ENCODE measurements at regions not wholly inside any gene's neighbourhood (a gene's known extent, or its start where the extent isn't known, plus 50 kb on each side); places are given as distances from the start of the nearest gene placed in this dataset.

DNA sequence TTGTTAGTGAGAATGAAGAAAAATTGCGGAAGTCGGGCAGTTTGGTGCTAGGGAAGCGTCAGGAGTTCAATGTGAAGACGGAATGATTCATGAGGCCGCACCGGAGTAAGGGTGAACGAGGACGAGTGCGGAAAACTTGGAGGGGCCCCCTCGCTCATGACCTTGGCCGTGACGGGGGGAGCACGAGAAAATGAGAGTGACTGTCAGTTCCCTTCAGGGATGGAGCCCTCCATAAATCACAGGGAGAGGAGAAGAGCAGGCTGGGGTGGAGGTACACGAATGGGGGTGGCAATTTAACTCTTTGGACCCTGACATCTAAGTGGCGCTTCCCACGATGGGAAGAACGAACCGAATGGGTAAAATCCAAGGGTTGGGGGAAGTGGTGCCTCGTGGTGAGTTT lies 486.4 kb downstream of the TSHZ3 start:
- Histone ChIP-seq H3K9me2 (ENCODE audit: insufficient read depth, low read length) (no peaks in the 10 kb centered on the region), H2AFZ (ENCODE audit: low read depth, low read length) (no peak overlapping the region), H3K9ac (ENCODE audit: low read length) (no peak overlapping the region), H3K9me3 (ENCODE audit: low read length) (no peaks in the 10 kb centered on the region), H3K27me3 (ENCODE audit: insufficient read depth, low read depth, low read length) (no peaks in the 10 kb centered on the region), H3K4me3 (ENCODE audit: low read length) (no peak overlapping the region), H3K36me3 (ENCODE audit: insufficient read depth, low read length) (no peaks in the 10 kb centered on the region), H3K27ac (ENCODE audit: low read length) (no peak overlapping the region), H3K4me2 (ENCODE audit: low read length) (no peak overlapping the region), H3F3A (ENCODE audit: insufficient read depth, low read length, poor library complexity, severe bottlenecking) (no peaks in the 10 kb centered on the region), H3K79me2 (replicated peaks; ENCODE audit: insufficient read depth, low read length) (no peaks in the 10 kb centered on the region), H4K20me1 (ENCODE audit: insufficient read depth) (no peaks in the 10 kb centered on the region)
- TF ChIP-seq, protein P1, sequence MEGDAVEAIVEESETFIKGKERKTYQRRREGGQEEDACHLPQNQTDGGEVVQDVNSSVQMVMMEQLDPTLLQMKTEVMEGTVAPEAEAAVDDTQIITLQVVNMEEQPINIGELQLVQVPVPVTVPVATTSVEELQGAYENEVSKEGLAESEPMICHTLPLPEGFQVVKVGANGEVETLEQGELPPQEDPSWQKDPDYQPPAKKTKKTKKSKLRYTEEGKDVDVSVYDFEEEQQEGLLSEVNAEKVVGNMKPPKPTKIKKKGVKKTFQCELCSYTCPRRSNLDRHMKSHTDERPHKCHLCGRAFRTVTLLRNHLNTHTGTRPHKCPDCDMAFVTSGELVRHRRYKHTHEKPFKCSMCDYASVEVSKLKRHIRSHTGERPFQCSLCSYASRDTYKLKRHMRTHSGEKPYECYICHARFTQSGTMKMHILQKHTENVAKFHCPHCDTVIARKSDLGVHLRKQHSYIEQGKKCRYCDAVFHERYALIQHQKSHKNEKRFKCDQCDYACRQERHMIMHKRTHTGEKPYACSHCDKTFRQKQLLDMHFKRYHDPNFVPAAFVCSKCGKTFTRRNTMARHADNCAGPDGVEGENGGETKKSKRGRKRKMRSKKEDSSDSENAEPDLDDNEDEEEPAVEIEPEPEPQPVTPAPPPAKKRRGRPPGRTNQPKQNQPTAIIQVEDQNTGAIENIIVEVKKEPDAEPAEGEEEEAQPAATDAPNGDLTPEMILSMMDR (IDR thresholded peaks at IDR 0.05; ENCODE audit: poor library complexity, severe bottlenecking) = no peak
- no peak for TF ChIP-seq EP300 (conservative IDR thresholded peaks at IDR 0.05; ENCODE audit: poor library complexity, severe bottlenecking)
- no peak for TF ChIP-seq TAF1 (IDR thresholded peaks at IDR 0.05; ENCODE audit: low read depth)
- TF ChIP-seq, protein P2, sequence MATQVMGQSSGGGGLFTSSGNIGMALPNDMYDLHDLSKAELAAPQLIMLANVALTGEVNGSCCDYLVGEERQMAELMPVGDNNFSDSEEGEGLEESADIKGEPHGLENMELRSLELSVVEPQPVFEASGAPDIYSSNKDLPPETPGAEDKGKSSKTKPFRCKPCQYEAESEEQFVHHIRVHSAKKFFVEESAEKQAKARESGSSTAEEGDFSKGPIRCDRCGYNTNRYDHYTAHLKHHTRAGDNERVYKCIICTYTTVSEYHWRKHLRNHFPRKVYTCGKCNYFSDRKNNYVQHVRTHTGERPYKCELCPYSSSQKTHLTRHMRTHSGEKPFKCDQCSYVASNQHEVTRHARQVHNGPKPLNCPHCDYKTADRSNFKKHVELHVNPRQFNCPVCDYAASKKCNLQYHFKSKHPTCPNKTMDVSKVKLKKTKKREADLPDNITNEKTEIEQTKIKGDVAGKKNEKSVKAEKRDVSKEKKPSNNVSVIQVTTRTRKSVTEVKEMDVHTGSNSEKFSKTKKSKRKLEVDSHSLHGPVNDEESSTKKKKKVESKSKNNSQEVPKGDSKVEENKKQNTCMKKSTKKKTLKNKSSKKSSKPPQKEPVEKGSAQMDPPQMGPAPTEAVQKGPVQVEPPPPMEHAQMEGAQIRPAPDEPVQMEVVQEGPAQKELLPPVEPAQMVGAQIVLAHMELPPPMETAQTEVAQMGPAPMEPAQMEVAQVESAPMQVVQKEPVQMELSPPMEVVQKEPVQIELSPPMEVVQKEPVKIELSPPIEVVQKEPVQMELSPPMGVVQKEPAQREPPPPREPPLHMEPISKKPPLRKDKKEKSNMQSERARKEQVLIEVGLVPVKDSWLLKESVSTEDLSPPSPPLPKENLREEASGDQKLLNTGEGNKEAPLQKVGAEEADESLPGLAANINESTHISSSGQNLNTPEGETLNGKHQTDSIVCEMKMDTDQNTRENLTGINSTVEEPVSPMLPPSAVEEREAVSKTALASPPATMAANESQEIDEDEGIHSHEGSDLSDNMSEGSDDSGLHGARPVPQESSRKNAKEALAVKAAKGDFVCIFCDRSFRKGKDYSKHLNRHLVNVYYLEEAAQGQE (IDR thresholded peaks at IDR 0.05; ENCODE audit: borderline replicate concordance) = no peak
- TF ChIP-seq RAD21 (conservative IDR thresholded peaks at IDR 0.05) = no peak
- TF ChIP-seq EZH2 (IDR thresholded peaks at IDR 0.05; ENCODE audit: borderline replicate concordance, insufficient read depth, low read length, poor library complexity, severe bottlenecking) = no peak
- no peak for TF ChIP-seq SMC3 (conservative IDR thresholded peaks at IDR 0.05; ENCODE audit: poor library complexity)
- TF ChIP-seq MXI1 (conservative IDR thresholded peaks at IDR 0.05; ENCODE audit: poor library complexity, severe bottlenecking) = no peak
- TF ChIP-seq POLR2AphosphoS5 (IDR thresholded peaks at IDR 0.05) = no peak

DNA sequence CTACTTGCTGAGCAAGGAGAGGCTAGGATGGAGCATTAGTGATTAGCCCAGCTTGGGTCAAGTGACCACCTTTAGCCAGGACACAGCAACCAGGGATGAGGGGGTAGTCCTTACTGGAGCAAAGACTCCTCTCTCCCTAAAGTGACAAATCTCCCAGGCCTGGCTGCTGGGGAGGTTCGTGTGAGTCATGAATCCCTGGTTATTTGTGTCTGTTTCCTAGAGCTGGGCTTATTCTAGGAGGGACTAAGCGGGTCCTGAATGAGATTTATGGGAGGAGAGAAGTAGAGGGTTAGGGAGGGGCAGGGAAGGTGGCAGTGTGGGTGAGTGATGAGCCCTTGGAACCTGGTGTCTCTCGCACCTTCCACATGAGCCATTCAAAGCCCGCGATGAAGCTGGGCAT lies 487.3 kb downstream of the TSHZ3 start:
- H3K79me2 ChIP-seq (replicated peaks; ENCODE audit: insufficient read depth, low read length) = no peaks in the 10 kb centered on the region
- H3K4me2 ChIP-seq (ENCODE audit: low read length) = no peak overlapping the region
- H3K9ac ChIP-seq (ENCODE audit: low read length) = no peak overlapping the region
- H3K4me3 ChIP-seq (ENCODE audit: low read length) = no peak overlapping the region
- H3K9me2 ChIP-seq (ENCODE audit: insufficient read depth, low read length) = no peaks in the 10 kb centered on the region
- H2AFZ ChIP-seq (ENCODE audit: low read depth, low read length) = no peak overlapping the region
- TF ChIP-seq, protein P1 (IDR thresholded peaks at IDR 0.05; ENCODE audit: poor library complexity, severe bottlenecking) = no peak
- TF ChIP-seq POLR2AphosphoS5 (IDR thresholded peaks at IDR 0.05) = no peak
- no peak for TF ChIP-seq MXI1 (conservative IDR thresholded peaks at IDR 0.05; ENCODE audit: poor library complexity, severe bottlenecking)
- TF ChIP-seq TAF1 (IDR thresholded peaks at IDR 0.05; ENCODE audit: low read depth) = no peak
- TF ChIP-seq, protein P2 (IDR thresholded peaks at IDR 0.05; ENCODE audit: borderline replicate concordance) = no peak
- no peak for TF ChIP-seq EZH2 (IDR thresholded peaks at IDR 0.05; ENCODE audit: borderline replicate concordance, insufficient read depth, low read length, poor library complexity, severe bottlenecking)
- no peak for TF ChIP-seq EP300 (conservative IDR thresholded peaks at IDR 0.05; ENCODE audit: poor library complexity, severe bottlenecking)
- TF ChIP-seq RAD21 (conservative IDR thresholded peaks at IDR 0.05) = no peak
- no peak for TF ChIP-seq SMC3 (conservative IDR thresholded peaks at IDR 0.05; ENCODE audit: poor library complexity)
- H4K20me1 ChIP-seq (ENCODE audit: insufficient read depth) = no peaks in the 10 kb centered on the region
- no peaks in the 10 kb centered on the region for H3K9me3 ChIP-seq (ENCODE audit: low read length)
- no peaks in the 10 kb centered on the region for H3F3A ChIP-seq (ENCODE audit: insufficient read depth, low read length, poor library complexity, severe bottlenecking)
- no peaks in the 10 kb centered on the region for H3K36me3 ChIP-seq (ENCODE audit: insufficient read depth, low read length)
- H3K27me3 ChIP-seq (ENCODE audit: insufficient read depth, low read depth, low read length) = no peaks in the 10 kb centered on the region
- no peak overlapping the region for H3K27ac ChIP-seq (ENCODE audit: low read length)

Measured in neural cell (in vitro differentiated cells).